ENCODE measurements at regions not wholly inside any gene's neighbourhood (a gene's known extent, or its start where the extent isn't known, plus 50 kb on each side); places are given as distances from the start of the nearest gene placed in this dataset.

GRCh38 chr15:97731859-97732258 lies 228.6 kb upstream of the ARRDC4 start:
- no peak for DNase-seq
- no peaks in the 10 kb centered on the region for H3K4me1 Mint-ChIP-seq
- no peaks in the 10 kb centered on the region for H3K36me3 Mint-ChIP-seq
- no peak overlapping the region for H3K27ac Mint-ChIP-seq
- no peak overlapping the region for H3K4me3 Mint-ChIP-seq
- H3K9me3 Mint-ChIP-seq, result peaks cover 0 to 2% (median 0%) of the 10 kb centered on the region in 6 donors
- peaks cover 0 to 2% (median 0%) of the 10 kb centered on the region in 3 donors for H3K27me3 Mint-ChIP-seq (ENCODE audit: low read depth in 3 of 3)

- Mint-ChIP-seq H3K9me3 (no peaks in the 10 kb centered on the region), H3K4me1 (no peaks in the 10 kb centered on the region), H3K4me3 (no peak overlapping the region), H3K36me3 (no peaks in the 10 kb centered on the region), H3K27me3 (ENCODE audit: low read depth in 3 of 3) (no peaks in the 10 kb centered on the region), H3K27ac (no peak overlapping the region)
- DNase-seq, result no peak
These were observed 227.1 kb upstream of the ARRDC4 start for GRCh38 chr15:97733373-97733772.

GRCh38 chr15:97736748-97737147 lies 223.8 kb upstream of the ARRDC4 start:
- no peak overlapping the region for H3K4me3 Mint-ChIP-seq
- no peaks in the 10 kb centered on the region for H3K36me3 Mint-ChIP-seq
- DNase-seq, result no peak
- H3K27ac Mint-ChIP-seq, result no peak overlapping the region
- peaks cover 0 to 3% (median 0%) of the 10 kb centered on the region in 3 donors for H3K27me3 Mint-ChIP-seq (ENCODE audit: low read depth in 3 of 3)
- no peaks in the 10 kb centered on the region for H3K4me1 Mint-ChIP-seq
- H3K9me3 Mint-ChIP-seq, result no peaks in the 10 kb centered on the region

GRCh38 chr15:97745481-97746071 lies 214.9 kb upstream of the ARRDC4 start:
- Mint-ChIP-seq H3K27me3 (ENCODE audit: low read depth in 3 of 3) (peaks cover 0 to 8% (median 0%) of the 10 kb centered on the region in 3 donors), H3K36me3 (no peaks in the 10 kb centered on the region), H3K27ac (no peak overlapping the region), H3K4me1 (no peaks in the 10 kb centered on the region), H3K9me3 (peaks cover 0 to 4% (median 0%) of the 10 kb centered on the region in 6 donors), H3K4me3 (no peak overlapping the region)
- DNase-seq, result peak in 1 of 3 donors; percentile 4

GRCh38 chr15:97747342-97747741 lies 213.2 kb upstream of the ARRDC4 start:
- Mint-ChIP-seq H3K4me1 (no peaks in the 10 kb centered on the region), H3K36me3 (no peaks in the 10 kb centered on the region), H3K27me3 (ENCODE audit: low read depth in 3 of 3) (peaks cover 0 to 13% (median 0%) of the 10 kb centered on the region in 3 donors), H3K4me3 (no peak overlapping the region), H3K27ac (no peak overlapping the region), H3K9me3 (peaks cover 0 to 4% (median 0%) of the 10 kb centered on the region in 6 donors)
- DNase-seq, result no peak

- Mint-ChIP-seq H3K4me3 (no peak overlapping the region), H3K36me3 (no peaks in the 10 kb centered on the region), H3K27me3 (ENCODE audit: low read depth in 3 of 3) (peaks cover 0 to 9% (median 2%) of the 10 kb centered on the region in 3 donors), H3K27ac (no peak overlapping the region), H3K9me3 (peaks cover 0 to 4% (median 0%) of the 10 kb centered on the region in 6 donors), H3K4me1 (no peaks in the 10 kb centered on the region)
- DNase-seq, result no peak
These were observed 211.9 kb upstream of the ARRDC4 start for GRCh38 chr15:97748576-97748975.

GRCh38 chr15:97750060-97750459 lies 210.4 kb upstream of the ARRDC4 start:
- Mint-ChIP-seq H3K4me3 (no peak overlapping the region), H3K27ac (no peak overlapping the region), H3K4me1 (no peaks in the 10 kb centered on the region), H3K36me3 (no peaks in the 10 kb centered on the region), H3K27me3 (ENCODE audit: low read depth in 3 of 3) (peaks cover 0 to 9% (median 2%) of the 10 kb centered on the region in 3 donors), H3K9me3 (peaks cover 0 to 4% (median 0%) of the 10 kb centered on the region in 6 donors)
- DNase-seq, result no peak

GRCh38 chr15:97755726-97756125 lies 204.8 kb upstream of the ARRDC4 start:
- no peaks in the 10 kb centered on the region for H3K4me1 Mint-ChIP-seq
- H3K36me3 Mint-ChIP-seq, result no peaks in the 10 kb centered on the region
- peaks cover 0 to 8% (median 2%) of the 10 kb centered on the region in 3 donors for H3K27me3 Mint-ChIP-seq (ENCODE audit: low read depth in 3 of 3)
- no peak overlapping the region for H3K4me3 Mint-ChIP-seq
- H3K9me3 Mint-ChIP-seq, result no peaks in the 10 kb centered on the region
- DNase-seq, result no peak
- no peak overlapping the region for H3K27ac Mint-ChIP-seq

GRCh38 chr15:97759363-97759762 lies 201.1 kb upstream of the ARRDC4 start:
- H3K36me3 Mint-ChIP-seq, result no peaks in the 10 kb centered on the region
- H3K27me3 Mint-ChIP-seq (ENCODE audit: low read depth in 3 of 3), result peaks cover 2 to 8% (median 3%) of the 10 kb centered on the region in 3 donors
- H3K27ac Mint-ChIP-seq, result no peak overlapping the region
- H3K9me3 Mint-ChIP-seq, result peaks cover 0 to 2% (median 0%) of the 10 kb centered on the region in 6 donors
- DNase-seq, result no peak
- H3K4me1 Mint-ChIP-seq, result no peaks in the 10 kb centered on the region
- no peak overlapping the region for H3K4me3 Mint-ChIP-seq

GRCh38 chr15:97761110-97761509 lies 199.4 kb upstream of the ARRDC4 start:
- no peaks in the 10 kb centered on the region for H3K4me1 Mint-ChIP-seq
- no peak overlapping the region for H3K27ac Mint-ChIP-seq
- H3K9me3 Mint-ChIP-seq, result peaks cover 0 to 2% (median 0%) of the 10 kb centered on the region in 6 donors
- peaks cover 2 to 8% (median 3%) of the 10 kb centered on the region in 3 donors for H3K27me3 Mint-ChIP-seq (ENCODE audit: low read depth in 3 of 3)
- H3K4me3 Mint-ChIP-seq, result no peak overlapping the region
- no peak for DNase-seq
- no peaks in the 10 kb centered on the region for H3K36me3 Mint-ChIP-seq

- H3K27ac Mint-ChIP-seq, result no peak overlapping the region
- H3K4me1 Mint-ChIP-seq, result no peaks in the 10 kb centered on the region
- H3K27me3 Mint-ChIP-seq (ENCODE audit: low read depth in 3 of 3), result peaks cover 0 to 2% (median 2%) of the 10 kb centered on the region in 3 donors
- no peaks in the 10 kb centered on the region for H3K9me3 Mint-ChIP-seq
- H3K4me3 Mint-ChIP-seq, result no peak overlapping the region
- no peaks in the 10 kb centered on the region for H3K36me3 Mint-ChIP-seq
- DNase-seq, result no peak
These were observed 177.3 kb upstream of the ARRDC4 start for GRCh38 chr15:97783240-97783639.

- Mint-ChIP-seq H3K27ac (no peak overlapping the region), H3K36me3 (no peaks in the 10 kb centered on the region), H3K9me3 (no peaks in the 10 kb centered on the region), H3K4me1 (no peaks in the 10 kb centered on the region), H3K4me3 (no peak overlapping the region), H3K27me3 (ENCODE audit: low read depth in 3 of 3) (peaks cover 0 to 5% (median 2%) of the 10 kb centered on the region in 3 donors)
- no peak for DNase-seq
These were observed 173.8 kb upstream of the ARRDC4 start for GRCh38 chr15:97786741-97787140.

- Mint-ChIP-seq H3K36me3 (no peaks in the 10 kb centered on the region), H3K4me1 (no peaks in the 10 kb centered on the region), H3K4me3 (no peak overlapping the region), H3K27me3 (ENCODE audit: low read depth in 3 of 3) (peaks cover 0 to 3% (median 2%) of the 10 kb centered on the region in 3 donors), H3K27ac (no peak overlapping the region), H3K9me3 (peaks cover 0 to 2% (median 0%) of the 10 kb centered on the region in 6 donors)
- DNase-seq, result no peak
These were observed 170.3 kb upstream of the ARRDC4 start for GRCh38 chr15:97790180-97790579.

GRCh38 chr15:97791824-97792792 lies 168.4 kb upstream of the ARRDC4 start:
- Mint-ChIP-seq H3K4me1 (no peaks in the 10 kb centered on the region), H3K27me3 (ENCODE audit: low read depth in 3 of 3) (peaks cover 0 to 3% (median 2%) of the 10 kb centered on the region in 3 donors), H3K36me3 (no peaks in the 10 kb centered on the region), H3K4me3 (no peak overlapping the region), H3K27ac (no peak overlapping the region), H3K9me3 (peaks cover 0 to 2% (median 0%) of the 10 kb centered on the region in 6 donors)
- no peak for DNase-seq

Data from immature natural killer cell (primary cell).